Psoas muscle (tissue), 7 donors: ENCODE measurements at regions not wholly inside any gene's neighbourhood (a gene's known extent, or its start where the extent isn't known, plus 50 kb on each side); places are given as distances from the start of the nearest gene placed in this dataset.
A peak's percentile ranks its signal among the peaks of the same experiment; 100 is the strongest.
"Not testable (repeated sequence)": the region's sequence is repeated elsewhere in the genome, so short reads cannot be mapped to it uniquely, and the experiment has no call there.

Experiments used
- ATAC-seq, 4 donors: fragments of 200-7000 bp; cut with Tn5 transposase; one replicate each; pipeline ENCODE4 v1.9.1; 2020; ENCODE audit warnings: moderate library complexity in 3 of 4, mild to moderate bottlenecking in 2 of 4
- DNase-seq, 2 donors: peaks; one replicate each; pipeline ENCODE4 v3.0.0-alpha.2; 2020
- H3K27ac ChIP-seq: fragments of 200-600 bp; one replicate; pipeline ENCODE4 v1.8.0; 2022
- H3K27me3 ChIP-seq, 3 donors: fragments of 200-600 bp in 1 of 3; one replicate each; pipeline versions ENCODE4 v1.6.1 to v1.8.0; 2013 to 2022; ENCODE audit warnings: low read length in 2 of 3, mild to moderate bottlenecking in 2 of 3, moderate library complexity in 1 of 3; ENCODE audit not compliant: insufficient read depth in 3 of 3
- H3K36me3 ChIP-seq, 2 donors: fragments of 200-600 bp in 1 of 2; one replicate each; pipeline versions ENCODE4 v1.6.1 to v1.8.0; 2013 to 2022; ENCODE audit warnings: low read depth in 1 of 2, mild to moderate bottlenecking in 1 of 2, moderate library complexity in 1 of 2; ENCODE audit not compliant: insufficient read depth in 1 of 2
- H3K4me1 ChIP-seq: fragments of 200-600 bp; one replicate; pipeline ENCODE4 v1.8.0; 2022
- H3K4me3 ChIP-seq: fragments of 200-600 bp; one replicate; pipeline ENCODE4 v1.8.0; 2022; ENCODE audit warnings: mild to moderate bottlenecking
- H3K9me3 ChIP-seq: fragments of 200-600 bp; one replicate; pipeline ENCODE4 v1.8.0; 2022
- CTCF ChIP-seq: fragments of 200-600 bp; IDR thresholded peaks from one replicate; pipeline ENCODE4 v1.8.0; 2022; ENCODE audit warnings: antibody characterized with exemption
- WGBS, 3 donors: extraction: QIAGEN DNeasy Blood & Tissue Kit; methylation state at CpG; one replicate each; pipeline versions ENCODE4 v1.1.6 to v1.1.7; 2013; 5-methylcytosine and 5-hydroxymethylcytosine counted together
- intact Hi-C, 2 donors: fragments of 100-400 bp; cut with DNase I; formaldehyde crosslinking; loops; one replicate each; pipeline versions ENCODE4 v1.11.0 to v1.14.2; 2022
- donor health status: healthy with polysubstance abuse.
- donor health status: DM: no; HTN: no; CAD: no; lungs with moderate emphysema.
- donor health status: Bipolar disorder and iron deficiency.
- donor health status: healthy.
- donor health status: DM: yes; HTN: yes; CAD: no.
- donor health status: DM: no; HTN: no; CAD: no.
- donor health status: DM: yes; HTN: yes; CAD: no.

GRCh38 chr3:107911337-107912000 is 179.4 kb downstream of the CD47 start:
- no peak for TF ChIP-seq CTCF
- ATAC-seq = no peak
- no peaks in the 10 kb centered on the region for H3K9me3 ChIP-seq

GRCh38 chr3:107910713-107911259 is 180.0 kb downstream of the CD47 start:
- no peak for ATAC-seq
- 57 to 78% (median 76%) methylated on average over 4 of the region's 4 CpGs for WGBS, 3 donors
- H3K4me3 ChIP-seq = no peak overlapping the region

More at GRCh38 chr3:107911337-107912000, 179.4 kb downstream of the CD47 start:
- no peak overlapping the region for H3K4me3 ChIP-seq
- peaks cover 0 to 2% (median 0%) of the 10 kb centered on the region in 3 donors for H3K27me3 ChIP-seq
- no peak for DNase-seq
- 73 to 78% (median 77%) methylated on average over 3 of the region's 3 CpGs for WGBS, 3 donors
- intact Hi-C loops = no loop called here
- no peaks in the 10 kb centered on the region for H3K36me3 ChIP-seq
- no peaks in the 10 kb centered on the region for H3K4me1 ChIP-seq
- H3K27ac ChIP-seq = no peak overlapping the region

GRCh38 chr3:107909583-107909982 is 181.2 kb downstream of the CD47 start:
- ATAC-seq, DNase-seq, H3K36me3 ChIP-seq, H3K27ac ChIP-seq, H3K4me1 ChIP-seq, H3K4me3 ChIP-seq, H3K27me3 ChIP-seq, H3K9me3 ChIP-seq, intact Hi-C loops: not testable (repeated sequence)
- 73 to 97% (median 88%) methylated on average over 3 of the region's 3 CpGs for WGBS, 3 donors

More at GRCh38 chr3:107910713-107911259, 180.0 kb downstream of the CD47 start:
- DNase-seq = no peak
- Histone ChIP-seq H3K36me3 (no peaks in the 10 kb centered on the region), H3K9me3 (no peaks in the 10 kb centered on the region), H3K4me1 (no peaks in the 10 kb centered on the region), H3K27me3 (peaks cover 0 to 2% (median 0%) of the 10 kb centered on the region in 3 donors), H3K27ac (no peak overlapping the region)
- TF ChIP-seq CTCF = no peak
- intact Hi-C loops = no loop called here

GRCh38 chr3:107907996-107908395 is 182.8 kb downstream of the CD47 start:
- Histone ChIP-seq H3K27ac (no peak overlapping the region), H3K27me3 (peaks cover 0 to 2% (median 0%) of the 10 kb centered on the region in 3 donors), H3K36me3 (no peaks in the 10 kb centered on the region), H3K4me3 (no peak overlapping the region), H3K4me1 (no peaks in the 10 kb centered on the region), H3K9me3 (no peaks in the 10 kb centered on the region)
- ATAC-seq (no peak), DNase-seq (no peak)
- no peak for TF ChIP-seq CTCF
- intact Hi-C loops = no loop called here

- ATAC-seq = peak in 2 of 4 donors; percentile 52 to 59
- intact Hi-C loops = no loop called here
- WGBS, 3 donors = 17 to 26% (median 19%) methylated on average over 6 of the region's 6 CpGs
- no peak for TF ChIP-seq CTCF
- H3K4me1 ChIP-seq = no peaks in the 10 kb centered on the region
- H3K9me3 ChIP-seq = no peaks in the 10 kb centered on the region
- no peaks in the 10 kb centered on the region for H3K36me3 ChIP-seq
- no peak overlapping the region for H3K27ac ChIP-seq
- no peak overlapping the region for H3K4me3 ChIP-seq
- no peaks in the 10 kb centered on the region for H3K27me3 ChIP-seq
- DNase-seq = no peak
These were observed 186.2 kb downstream of the CD47 start for GRCh38 chr3:107904536-107905066.
